Panc1 (cell line): ENCODE measurements at regions not wholly inside any gene's neighbourhood (a gene's known extent, or its start where the extent isn't known, plus 50 kb on each side); places are given as distances from the start of the nearest gene placed in this dataset.

ENCODE experiments used
- ATAC-seq: fragments of 200-7000 bp; cut with Tn5 transposase; 2 replicates; pipeline ENCODE4 v1.9.1; 2020; ENCODE audit warnings: mild to moderate bottlenecking, moderate library complexity
- BruUV-seq: library from RNA; stranded (reverse); fragments of 400-500 nt; replicated peaks from 2 replicates; lab custom pipeline; 2021; lab: Mats Ljungman, UMichigan
- CTCF ChIA-PET: fragments of 300-600 bp; sonication (Branson Sonifier 250); formaldehyde crosslinking; loops from one replicate; lab custom pipeline; 2022; ENCODE audit warnings: antibody characterized with exemption; lab: Charles Lee
- POLR2A ChIA-PET: fragments of 300-600 bp; sonication (Branson Sonifier 250); formaldehyde crosslinking; loops from one replicate; lab custom pipeline; 2022; ENCODE audit warnings: antibody characterized with exemption; lab: Charles Lee
- DNase-seq: peaks from one replicate; pipeline ENCODE4 v3.0.0-alpha.2; 2010; ENCODE audit warnings: low read depth, low spot score
- H3K27ac ChIP-seq: 2 replicates; pipeline ENCODE4 v1.5.1; 2011; ENCODE audit warnings: mild to moderate bottlenecking, low read length, inconsistent platforms
- H3K27me3 ChIP-seq: fragments of 200-500 bp; sonication (Bioruptor generic); 2 replicates; pipeline ENCODE4 v1.6.0; 2014; ENCODE audit warnings: low read length, inconsistent platforms; ENCODE audit not compliant: control insufficient read depth, insufficient read depth
- H3K36me3 ChIP-seq: fragments of 200-500 bp; sonication (Bioruptor generic); 2 replicates; pipeline ENCODE4 v1.5.1; 2014; ENCODE audit warnings: inconsistent platforms, mild to moderate bottlenecking, low read length, moderate library complexity; ENCODE audit not compliant: control insufficient read depth, insufficient read depth
- H3K4me1 ChIP-seq: 2 replicates; pipeline ENCODE4 v1.5.1; 2011; ENCODE audit warnings: inconsistent platforms, mild to moderate bottlenecking, low read length, moderate library complexity; ENCODE audit not compliant: control insufficient read depth, insufficient read depth
- H3K4me3 ChIP-seq, 2 experiments: 2 replicates each; pipeline ENCODE4 v1.5.1; 2011 to 2012; ENCODE audit warnings: low read depth in 2 of 2, low read length in 2 of 2, mild to moderate bottlenecking in 2 of 2, inconsistent platforms in 1 of 2, moderate library complexity in 1 of 2
- H3K9me3 ChIP-seq: fragments of 200-500 bp; sonication (Bioruptor generic); 2 replicates; pipeline ENCODE4 v1.5.1; 2014; ENCODE audit warnings: low read depth, mild to moderate bottlenecking, inconsistent platforms, low read length, moderate library complexity; ENCODE audit not compliant: control insufficient read depth, insufficient read depth
- POLR2AphosphoS5 ChIP-seq: IDR thresholded peaks from 2 replicates; pipeline ENCODE4 v1.6.1; 2012; ENCODE audit warnings: mild to moderate bottlenecking, low read depth, low read length, moderate library complexity
- REST ChIP-seq, 2 experiments: IDR thresholded peaks; 2 replicates each; pipeline ENCODE4 v1.6.1; 2011 to 2012; ENCODE audit warnings: low read depth in 2 of 2, control low read depth in 1 of 2, low read length in 1 of 2, mild to moderate bottlenecking in 1 of 2, moderate library complexity in 1 of 2; ENCODE audit not compliant: insufficient read depth in 1 of 2
- SIN3A ChIP-seq: IDR thresholded peaks from 2 replicates; pipeline ENCODE4 v1.6.1; 2012; ENCODE audit warnings: low read depth, mild to moderate bottlenecking, low read length, moderate library complexity, borderline replicate concordance; ENCODE audit not compliant: insufficient read depth
- TCF7L2 ChIP-seq: IDR thresholded peaks from 2 replicates; pipeline ENCODE4 v1.6.1; 2011; ENCODE audit warnings: mild to moderate bottlenecking, low read depth, low read length, inconsistent platforms
- in situ Hi-C: cut with HindIII; loops from 2 replicates; pipeline ENCODE4 v1.10.0; 2016; ENCODE audit warnings: low sequenced_read_pairs, low pct_unique_long_range_greater_than_20kb
- intact Hi-C: fragments of 100-400 bp; cut with micrococcal nuclease; formaldehyde crosslinking; loops from one replicate; pipeline ENCODE4 v1.10.0; 2022; ENCODE audit not compliant: unreplicated experiment
- TF ChIP-seq, protein P1 (sequence below): fragments of 450-650 bp; IDR thresholded peaks from 2 replicates; pipeline ENCODE4 v1.5.1; 2017; ENCODE audit warnings: mild to moderate bottlenecking

DNA sequence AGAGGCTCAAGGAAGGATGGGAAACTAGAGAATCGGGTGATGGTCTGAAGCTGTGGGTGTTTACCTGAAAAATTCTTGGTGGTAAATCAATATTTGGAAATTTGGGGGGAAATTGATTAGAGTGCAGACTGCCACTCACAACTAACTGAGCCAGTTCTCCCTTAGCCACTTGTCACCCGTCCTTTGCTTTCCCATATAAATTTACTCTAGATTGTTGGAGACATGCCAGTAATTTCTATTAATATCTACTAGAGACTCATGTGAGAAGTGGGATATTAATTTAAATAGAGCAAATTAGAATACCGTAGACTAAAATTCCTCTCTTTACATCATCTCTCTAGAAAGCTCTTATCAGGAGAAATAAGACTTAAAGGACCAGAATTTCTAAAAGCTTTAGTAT lies 471.3 kb upstream of the DAB2 start:
- H3K4me1 ChIP-seq: no peaks in the 10 kb centered on the region
- no peak for ATAC-seq
- H3K36me3 ChIP-seq: no peaks in the 10 kb centered on the region
- H3K9me3 ChIP-seq: no peaks in the 10 kb centered on the region
- ChIA-PET CTCF (no interaction called here), POLR2A (no interaction called here)
- intact Hi-C loops: no loop called here
- H3K27me3 ChIP-seq: no peaks in the 10 kb centered on the region
- in situ Hi-C loops: no loop called here
- no TSS peak for BruUV-seq
- TF ChIP-seq POLR2AphosphoS5 (no peak), TCF7L2 (no peak), SIN3A (no peak), REST (IDR thresholded peaks at IDR 0.05; ENCODE audit: insufficient read depth in 1 of 2, low read depth in 2 of 2, low read length in 1 of 2) (no peak)
- TF ChIP-seq, protein P1, sequence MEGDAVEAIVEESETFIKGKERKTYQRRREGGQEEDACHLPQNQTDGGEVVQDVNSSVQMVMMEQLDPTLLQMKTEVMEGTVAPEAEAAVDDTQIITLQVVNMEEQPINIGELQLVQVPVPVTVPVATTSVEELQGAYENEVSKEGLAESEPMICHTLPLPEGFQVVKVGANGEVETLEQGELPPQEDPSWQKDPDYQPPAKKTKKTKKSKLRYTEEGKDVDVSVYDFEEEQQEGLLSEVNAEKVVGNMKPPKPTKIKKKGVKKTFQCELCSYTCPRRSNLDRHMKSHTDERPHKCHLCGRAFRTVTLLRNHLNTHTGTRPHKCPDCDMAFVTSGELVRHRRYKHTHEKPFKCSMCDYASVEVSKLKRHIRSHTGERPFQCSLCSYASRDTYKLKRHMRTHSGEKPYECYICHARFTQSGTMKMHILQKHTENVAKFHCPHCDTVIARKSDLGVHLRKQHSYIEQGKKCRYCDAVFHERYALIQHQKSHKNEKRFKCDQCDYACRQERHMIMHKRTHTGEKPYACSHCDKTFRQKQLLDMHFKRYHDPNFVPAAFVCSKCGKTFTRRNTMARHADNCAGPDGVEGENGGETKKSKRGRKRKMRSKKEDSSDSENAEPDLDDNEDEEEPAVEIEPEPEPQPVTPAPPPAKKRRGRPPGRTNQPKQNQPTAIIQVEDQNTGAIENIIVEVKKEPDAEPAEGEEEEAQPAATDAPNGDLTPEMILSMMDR: no peak
- H3K4me3 ChIP-seq: no peak overlapping the region
- H3K27ac ChIP-seq: no peak overlapping the region
- DNase-seq: no peak

DNA sequence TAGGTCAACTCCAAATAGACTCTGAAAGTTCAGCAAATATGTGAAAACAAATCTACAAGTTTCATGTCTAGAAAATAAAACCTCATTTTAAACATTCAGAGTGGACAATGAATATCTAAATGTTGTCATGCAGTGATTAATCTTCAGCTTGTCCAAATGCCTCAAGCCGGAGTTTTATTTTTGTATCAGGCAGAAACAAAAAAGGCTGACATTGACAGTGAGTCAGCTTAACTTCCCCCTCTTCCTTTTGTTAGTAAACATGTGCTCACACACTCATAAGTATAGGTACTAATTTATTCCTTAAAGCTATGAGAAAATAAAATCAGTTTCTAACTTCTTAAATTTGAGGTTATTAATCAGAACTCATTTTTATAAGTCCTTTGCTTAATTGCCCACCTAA lies 467.9 kb upstream of the DAB2 start:
- no peak for DNase-seq
- no peak overlapping the region for H3K27ac ChIP-seq
- ATAC-seq: no peak
- intact Hi-C loops: no loop called here
- POLR2A ChIA-PET: no interaction called here
- BruUV-seq: no TSS peak
- no peaks in the 10 kb centered on the region for H3K9me3 ChIP-seq
- CTCF ChIA-PET: interaction anchor here (0.7 kb wide), 1 partner anchor 148 kb away, joined by 3 read pairs; no protein-coding TSS in a partner anchor
- H3K4me1 ChIP-seq: no peaks in the 10 kb centered on the region
- no peaks in the 10 kb centered on the region for H3K27me3 ChIP-seq
- H3K4me3 ChIP-seq: no peak overlapping the region
- H3K36me3 ChIP-seq: no peaks in the 10 kb centered on the region
- in situ Hi-C loops: no loop called here
- TF ChIP-seq TCF7L2 (no peak), POLR2AphosphoS5 (no peak), REST (IDR thresholded peaks at IDR 0.05; ENCODE audit: insufficient read depth in 1 of 2, low read depth in 2 of 2, low read length in 1 of 2) (no peak), SIN3A (no peak)
- TF ChIP-seq, protein P1: no peak
